Stimulated activated CD4-positive, alpha-beta T cell treated with anti-CD3 and anti-CD28 coated beads, Interleukin-4, amount 100 ng/mL, for 1 hour (primary cell): ENCODE measurements at regions not wholly inside any gene's neighbourhood (a gene's known extent, or its start where the extent isn't known, plus 50 kb on each side); places are given as distances from the start of the nearest gene placed in this dataset.
"Not testable (repeated sequence)": the region's sequence is repeated elsewhere in the genome, so short reads cannot be mapped to it uniquely, and the experiment has no call there.

Experiments
- DNase-seq: peaks from one replicate; pipeline ENCODE4 v3.0.0-alpha.2; 2020

DNA sequence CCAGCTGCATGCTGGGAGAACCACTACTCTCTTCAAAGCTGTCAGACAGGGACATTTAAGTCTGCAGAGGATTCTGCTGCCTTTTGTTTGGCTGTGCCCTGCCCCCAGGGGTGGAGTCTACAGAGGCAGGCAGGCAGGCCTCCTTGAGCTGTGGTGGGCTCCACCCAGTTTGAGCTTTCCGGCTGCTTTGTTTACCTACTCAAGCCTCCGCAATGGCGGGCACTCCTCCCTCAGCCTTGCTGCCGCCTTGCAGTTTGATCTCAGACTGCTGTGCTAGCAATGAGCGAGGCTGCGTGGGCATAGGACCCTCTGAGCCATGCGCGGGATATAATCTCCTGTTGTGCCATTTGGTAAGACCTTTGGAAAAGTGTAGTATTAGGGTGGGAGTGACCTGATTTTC, 581.1 kb upstream of the LCORL start:
- not testable (repeated sequence) for DNase-seq

DNA sequence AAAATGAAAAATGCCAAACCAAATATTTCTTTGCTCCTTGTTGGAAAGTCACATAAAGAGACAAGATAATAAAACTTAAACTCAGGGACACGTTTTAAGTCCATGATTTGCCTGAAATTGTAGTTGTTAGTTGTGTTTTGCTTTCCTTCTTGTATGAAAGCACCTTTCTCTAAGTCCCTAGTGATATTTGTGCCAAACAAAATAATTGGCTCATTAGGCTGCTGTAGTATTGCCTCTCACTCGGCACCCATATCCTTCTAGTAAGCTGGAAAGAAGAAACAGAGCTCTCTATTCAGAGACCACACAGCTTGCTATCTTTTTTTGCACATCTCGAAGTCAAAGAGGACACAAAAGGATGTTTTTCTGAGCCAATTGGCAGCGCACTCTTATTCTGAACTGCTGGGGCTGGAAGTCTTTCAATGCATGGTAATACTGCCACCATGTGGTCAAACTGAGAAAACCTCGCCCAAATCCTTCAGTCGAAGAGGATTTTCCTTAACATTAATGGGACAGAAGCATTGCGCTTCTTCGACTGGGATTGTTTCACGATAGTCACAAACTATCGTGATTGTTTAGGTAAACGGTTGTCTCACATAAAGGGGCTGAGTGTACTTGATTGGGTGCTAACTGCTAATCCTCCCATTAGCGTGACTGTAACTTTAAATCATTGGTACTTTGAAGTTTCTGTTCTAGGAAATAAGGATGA, 571.9 kb upstream of the LCORL start:
- DNase-seq: peak; percentile 15

DNA sequence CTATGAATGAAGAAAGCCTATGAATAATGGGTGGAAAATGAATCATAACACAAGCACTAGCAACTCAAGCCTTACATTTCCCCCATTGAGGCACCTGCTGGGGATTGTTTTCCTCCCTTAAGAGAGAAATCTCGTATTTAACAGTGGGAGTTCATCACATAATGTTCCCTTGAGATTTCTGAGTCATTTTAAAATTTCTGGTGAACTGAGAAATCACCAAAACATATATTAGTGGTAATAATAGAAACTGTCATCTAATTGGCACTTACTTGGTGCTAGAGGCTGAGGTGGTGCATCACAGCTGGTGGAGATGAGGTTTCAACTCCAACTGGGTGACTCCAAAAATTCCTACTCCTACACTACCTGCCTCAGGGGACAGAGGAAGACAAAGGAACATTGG, 561.3 kb upstream of the LCORL start:
- DNase-seq: no peak

DNA sequence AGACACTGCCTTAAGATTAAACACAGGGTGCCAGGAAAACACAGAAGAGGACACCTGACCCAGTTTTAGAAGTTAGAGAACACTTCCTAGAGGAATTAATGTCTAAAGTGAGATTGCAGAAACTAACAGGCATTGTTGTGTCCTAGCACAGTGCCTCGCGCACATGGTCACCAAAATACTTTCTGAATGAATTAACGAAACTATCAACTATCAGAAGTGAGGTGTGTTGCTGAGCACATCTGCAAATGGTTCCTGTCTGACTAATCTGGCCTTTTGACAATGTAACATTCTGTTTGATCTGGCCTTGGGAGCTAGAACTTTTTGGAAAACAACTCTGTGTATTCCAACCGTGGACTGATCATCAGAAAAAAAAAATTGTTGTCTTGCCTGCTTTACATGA, 556.8 kb upstream of the LCORL start:
- DNase-seq: no peak

DNA sequence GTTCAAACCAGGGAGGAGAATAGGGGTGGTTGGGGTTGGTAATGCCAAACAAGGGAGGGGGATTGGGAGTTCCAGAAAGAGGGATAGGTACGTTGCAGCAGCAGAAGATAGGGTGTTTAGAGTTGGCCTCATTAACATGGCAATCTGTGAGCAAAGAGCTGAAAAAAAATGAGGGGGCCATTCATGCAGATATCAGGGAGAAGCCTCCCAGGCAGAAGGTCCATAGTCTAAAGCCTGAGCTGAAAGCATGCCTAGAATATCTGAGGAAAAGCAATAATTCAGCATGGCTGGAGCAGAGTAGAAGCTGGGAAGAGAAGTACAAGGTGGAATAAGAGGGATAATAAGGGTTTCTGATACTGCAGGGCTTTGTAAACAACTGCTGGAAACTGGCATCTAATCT, 550.9 kb upstream of the LCORL start:
- DNase-seq: no peak

DNA sequence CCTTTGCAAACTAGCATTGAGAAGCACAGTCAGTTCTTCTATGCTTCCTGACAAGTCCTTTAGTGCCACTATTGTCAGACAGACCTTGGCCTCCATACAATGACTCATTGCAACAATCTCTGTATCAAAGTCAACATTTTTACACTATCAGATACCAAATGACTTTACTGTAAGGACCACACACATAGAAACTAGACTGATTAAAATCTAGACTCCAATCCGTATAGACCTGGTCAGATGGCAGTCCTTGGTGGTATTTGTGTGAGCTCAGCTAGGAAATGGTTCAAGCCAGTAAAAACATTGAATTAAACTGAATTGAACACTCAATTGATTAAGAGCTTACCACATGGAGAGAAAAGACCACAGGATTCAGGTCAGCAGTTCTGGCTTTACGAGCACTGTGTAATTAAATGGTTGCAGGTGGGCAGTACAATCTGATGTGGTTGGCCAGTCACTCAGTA, 549.8 kb upstream of the LCORL start:
- no peak for DNase-seq

DNA sequence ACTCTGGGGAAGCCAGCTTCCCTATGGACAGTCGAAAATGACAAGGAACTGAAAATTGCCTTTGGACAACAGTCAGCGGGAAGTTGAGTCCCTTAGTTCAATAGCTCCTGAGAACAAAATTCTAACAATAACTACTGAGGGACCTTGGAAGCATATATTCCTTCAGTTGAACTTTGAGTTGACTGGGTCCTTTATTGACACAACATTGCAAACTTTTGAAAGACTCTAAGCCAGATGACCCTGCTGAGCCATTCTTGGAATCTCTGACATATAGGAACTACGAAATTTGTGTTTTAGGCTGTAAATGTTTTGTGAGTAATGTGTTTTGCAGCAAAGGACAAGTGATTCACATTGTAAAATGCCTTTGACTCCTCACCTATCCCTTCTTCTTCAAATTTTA, 548.8 kb upstream of the LCORL start:
- no peak for DNase-seq

DNA sequence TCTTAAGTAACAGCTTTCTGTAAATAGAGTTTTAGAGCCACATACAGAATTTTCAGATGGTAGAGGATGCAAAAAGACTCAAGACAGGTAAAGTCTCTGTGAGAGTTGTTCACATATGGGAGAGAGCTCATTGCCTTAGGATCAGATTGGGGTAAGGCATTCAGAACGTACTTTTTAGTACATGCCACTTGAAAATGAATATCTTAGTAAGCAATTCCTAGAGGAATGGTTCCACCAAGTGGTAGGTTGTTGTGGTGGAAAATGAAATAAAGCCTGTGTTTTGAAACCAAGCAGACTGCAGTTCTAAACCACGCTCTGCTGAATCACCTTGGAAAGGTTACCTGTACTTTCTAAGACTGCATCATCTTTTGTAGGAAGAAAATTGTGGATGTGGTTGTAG, 547.0 kb upstream of the LCORL start:
- DNase-seq: no peak

DNA sequence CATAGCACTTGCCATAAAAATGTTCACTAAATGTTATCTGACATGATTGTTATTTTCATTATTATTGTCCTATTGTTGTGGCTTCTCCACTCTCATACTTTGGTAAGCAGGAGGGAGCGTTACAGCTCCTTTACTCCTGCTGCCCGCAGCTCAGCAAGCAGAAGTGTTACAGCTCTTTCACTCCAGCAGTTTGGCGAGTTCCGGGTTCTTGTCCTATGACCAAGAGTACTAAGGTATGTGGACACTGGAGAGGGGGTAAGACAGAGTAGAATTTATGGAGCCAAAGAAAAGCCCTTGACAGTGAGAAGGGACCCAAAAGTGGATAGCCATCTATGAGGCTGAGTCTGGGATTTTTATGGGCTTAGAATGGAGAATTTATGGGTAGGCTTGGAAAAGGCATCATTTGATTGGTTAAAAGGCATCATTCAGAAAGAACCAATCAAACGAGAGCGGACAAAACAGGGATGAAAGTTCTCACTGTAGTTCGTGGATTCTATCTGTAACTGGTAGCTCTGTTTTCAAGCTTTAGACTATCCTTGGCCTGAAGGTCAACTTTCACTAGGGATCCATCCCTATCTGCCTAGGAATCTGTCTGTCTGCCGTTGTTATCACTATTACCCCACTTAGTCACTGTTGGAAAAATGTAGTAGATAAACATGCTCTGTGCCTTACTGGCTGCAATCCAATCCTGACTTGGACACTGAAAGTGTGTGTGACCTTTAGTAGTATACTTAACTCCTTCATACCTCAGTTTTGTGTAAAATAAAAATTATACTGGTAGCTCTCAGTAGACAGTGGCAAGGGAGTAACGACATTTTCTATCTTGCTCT, 545.6 kb upstream of the LCORL start:
- no peak for DNase-seq

DNA sequence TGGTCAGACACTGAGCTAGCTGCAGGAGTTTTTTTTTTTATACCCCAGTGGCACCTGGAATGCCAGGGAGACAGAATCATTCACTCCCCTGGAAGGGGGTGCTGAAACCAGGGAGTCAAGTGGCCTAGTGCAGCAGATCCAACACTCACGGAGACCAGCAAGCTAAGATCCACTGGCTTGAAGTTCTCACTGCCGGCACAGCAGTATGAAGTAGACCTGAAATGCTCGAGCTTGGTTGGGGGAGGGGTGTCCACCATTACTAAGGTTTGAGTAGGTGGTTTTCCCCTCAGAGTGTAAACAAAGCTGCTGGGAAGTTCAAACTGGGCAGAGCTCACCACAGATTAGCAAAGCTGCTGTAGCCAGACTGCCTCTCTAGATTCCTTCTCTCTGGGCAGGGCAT, 537.9 kb upstream of the LCORL start:
- DNase-seq: no peak

DNA sequence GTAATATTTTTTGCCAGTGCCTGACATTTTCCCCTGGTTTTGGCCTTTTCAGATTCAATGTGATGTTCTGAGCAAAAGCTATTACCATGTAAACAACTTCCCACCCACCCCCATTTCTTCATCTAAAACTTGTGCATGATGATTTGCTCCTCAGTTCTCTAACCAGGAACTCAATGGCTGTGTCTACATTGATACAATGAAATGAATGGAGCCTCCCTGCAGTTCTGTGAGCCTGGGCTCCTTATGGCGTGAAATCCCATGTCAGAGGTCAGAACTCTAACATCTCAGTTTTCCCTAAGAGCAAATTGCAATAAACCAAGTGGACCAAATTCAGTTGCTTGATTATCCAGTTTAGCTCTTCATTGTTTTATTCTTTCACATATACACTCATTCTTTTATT, 534.8 kb upstream of the LCORL start:
- no peak for DNase-seq

DNA sequence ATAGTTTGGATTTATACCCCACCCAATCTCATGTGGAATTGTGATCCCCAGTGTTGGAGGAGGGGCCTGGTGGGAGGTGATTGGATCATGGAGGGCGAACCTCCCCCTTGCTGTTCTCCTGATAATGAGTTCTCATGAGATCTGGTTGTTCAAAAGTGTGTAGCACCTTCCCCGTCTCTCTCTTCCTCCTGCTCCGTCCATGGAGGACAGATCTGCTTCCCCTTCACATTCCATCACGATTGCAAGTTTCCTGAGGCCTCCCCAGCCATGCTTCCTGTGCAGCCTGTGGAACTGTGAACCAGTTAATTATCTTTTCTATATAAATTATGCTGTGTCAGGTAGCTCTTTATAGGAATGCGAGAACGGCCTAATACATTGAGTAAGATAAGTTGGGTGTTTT, 518.8 kb upstream of the LCORL start:
- DNase-seq: no peak

DNA sequence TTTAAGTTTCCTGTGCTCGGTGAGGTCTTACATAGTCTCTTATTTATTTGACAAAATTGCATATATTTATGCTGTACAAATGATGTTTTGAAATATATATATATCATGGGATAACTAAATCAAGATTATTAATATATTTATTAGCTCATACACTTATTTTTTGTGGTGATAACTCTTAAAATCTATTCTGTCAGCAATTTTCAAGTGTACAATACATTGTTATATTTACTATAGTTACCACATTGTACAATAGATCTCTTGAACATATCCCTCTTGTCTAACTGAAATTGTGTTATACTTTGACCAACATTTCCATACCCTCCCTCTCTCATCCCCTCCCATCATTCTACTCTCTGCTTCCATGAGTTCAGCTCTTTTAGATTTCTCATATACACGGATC, 516.6 kb upstream of the LCORL start:
- DNase-seq: no peak

DNA sequence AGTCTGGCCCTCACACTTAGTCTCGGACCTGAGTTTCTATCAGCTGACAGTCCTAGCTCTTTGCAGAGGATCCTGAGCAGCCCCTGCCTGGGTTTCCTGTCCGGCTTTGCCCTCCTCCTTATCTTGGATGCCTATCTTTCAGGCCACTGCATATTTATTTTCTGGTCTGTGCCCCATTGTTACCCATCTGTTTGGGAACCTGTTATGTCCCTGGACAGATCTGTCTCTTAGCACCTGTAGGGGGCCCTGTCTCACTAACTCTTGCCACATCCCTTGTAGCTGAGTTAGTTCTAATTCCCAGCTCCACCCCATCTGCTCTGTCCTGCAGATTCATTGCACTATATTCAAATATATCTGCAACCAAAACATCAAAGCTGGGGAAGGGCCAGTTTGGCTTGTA, 514.9 kb upstream of the LCORL start:
- DNase-seq: no peak

DNA sequence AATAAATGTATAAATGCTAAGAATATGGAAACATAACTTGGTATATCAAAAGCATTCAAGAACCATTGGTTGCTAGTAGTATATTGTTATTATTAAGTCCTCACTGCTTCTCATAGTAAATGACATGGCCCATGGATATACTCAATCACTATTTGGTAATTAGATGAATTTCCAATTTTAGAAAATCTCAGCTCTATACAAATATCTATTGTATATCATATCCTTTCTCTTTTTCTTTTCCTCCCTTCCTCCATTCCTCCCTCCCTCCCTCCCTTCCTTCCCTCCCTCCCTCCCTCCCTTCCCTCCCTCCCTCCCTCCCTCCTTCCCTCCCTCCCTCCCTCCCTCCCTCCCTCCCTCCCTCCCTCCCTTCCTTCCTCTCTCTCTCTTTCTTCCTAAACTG, 514.4 kb upstream of the LCORL start:
- no peak for DNase-seq

DNA sequence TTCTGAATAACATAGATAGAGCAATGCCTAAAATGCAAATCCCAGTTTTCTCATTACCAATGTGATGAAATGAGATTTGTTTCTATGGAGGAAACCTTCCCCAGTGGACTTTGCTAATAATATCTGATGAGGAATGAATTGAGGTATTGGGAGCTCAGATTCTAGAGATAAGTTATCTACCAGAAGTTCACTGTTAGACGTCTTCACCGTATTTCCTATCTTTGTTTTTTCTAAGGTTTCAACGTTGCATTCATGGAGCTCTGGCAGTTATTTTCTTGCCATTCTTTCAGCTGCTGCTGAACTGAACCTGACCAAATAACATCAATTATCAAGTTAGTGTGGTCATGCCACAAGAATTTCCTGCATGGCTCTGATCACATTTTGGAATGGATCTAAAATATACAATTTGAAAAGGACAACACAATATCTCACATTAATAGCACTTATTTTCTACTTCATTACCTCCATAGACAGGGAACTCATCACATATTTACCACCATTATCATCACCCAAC, 511.8 kb upstream of the LCORL start:
- no peak for DNase-seq

DNA sequence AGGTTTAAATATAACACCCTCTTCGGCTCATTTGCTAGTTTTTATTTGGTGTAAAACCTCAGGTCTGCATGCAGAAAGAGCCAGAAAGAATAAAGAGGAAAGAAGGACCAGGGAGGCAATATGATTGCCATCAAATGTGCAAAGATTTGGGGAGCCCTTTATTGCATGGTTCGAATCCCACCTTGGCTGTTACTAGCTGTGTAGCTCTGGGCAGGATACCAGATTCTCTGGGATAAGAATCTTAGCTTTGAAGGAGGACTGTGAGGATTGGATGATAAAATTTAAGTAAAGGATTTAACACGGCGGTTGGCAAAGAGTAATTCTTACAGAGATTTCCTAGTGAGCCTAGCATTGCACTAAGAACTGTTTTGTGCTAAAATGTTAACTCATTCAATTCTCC, 510.2 kb upstream of the LCORL start:
- DNase-seq: no peak

DNA sequence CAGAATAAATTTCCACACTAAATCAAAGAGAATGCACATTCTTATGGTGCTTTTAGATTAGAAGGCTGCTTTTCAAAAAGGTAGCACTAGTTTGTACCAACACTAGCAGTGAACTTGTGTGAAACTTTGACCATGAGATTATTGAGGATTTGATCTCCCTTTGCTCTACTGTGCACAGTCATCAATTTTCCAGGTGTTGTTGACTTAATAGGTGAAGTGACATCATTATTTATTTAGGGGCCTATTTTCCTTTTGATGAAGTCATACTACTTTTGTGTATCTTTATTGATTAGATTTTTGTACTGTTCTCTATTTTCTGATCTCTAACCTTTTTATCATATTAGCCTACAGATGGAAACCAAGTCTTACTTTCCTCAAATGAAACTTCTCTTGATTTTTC, 507.9 kb upstream of the LCORL start:
- no peak for DNase-seq

DNA sequence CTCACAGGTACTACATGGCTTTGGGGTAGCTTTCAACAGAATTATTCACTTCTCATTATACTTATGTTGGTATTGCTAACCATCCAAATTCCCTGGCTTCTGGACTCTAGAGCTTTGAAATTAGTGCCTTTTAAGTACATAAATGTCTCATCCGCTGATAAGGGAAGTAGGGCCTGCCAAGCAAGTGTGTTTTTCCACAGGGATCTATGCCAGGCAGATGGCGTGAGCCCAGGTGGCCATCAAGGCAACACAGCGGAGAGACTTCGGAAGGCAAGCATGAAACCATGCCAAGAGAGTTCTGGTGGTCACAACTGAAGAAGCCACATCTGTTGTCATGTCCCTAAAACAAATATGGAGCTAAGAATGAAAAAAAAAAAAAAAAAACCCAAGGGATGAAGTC, 503.1 kb upstream of the LCORL start:
- no peak for DNase-seq

DNA sequence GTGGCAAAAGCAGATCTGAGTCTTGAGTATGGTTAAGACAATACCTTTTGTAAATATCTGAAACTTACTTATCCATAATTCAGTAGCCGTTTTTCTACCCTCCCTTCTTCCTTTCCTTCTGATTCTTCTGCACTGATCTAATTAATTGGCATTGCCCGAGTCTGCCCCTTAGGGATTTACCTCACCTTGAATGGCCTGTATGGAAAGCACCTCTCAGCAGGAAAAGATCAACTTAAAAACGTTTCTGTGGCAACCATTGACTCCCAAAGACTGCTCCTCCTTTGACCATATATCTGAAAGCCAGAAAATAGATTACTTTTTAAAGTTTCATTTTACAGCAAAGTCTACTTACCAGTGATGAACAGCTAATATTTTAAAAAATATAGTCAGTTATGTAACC, 496.5 kb upstream of the LCORL start:
- no peak for DNase-seq

DNA sequence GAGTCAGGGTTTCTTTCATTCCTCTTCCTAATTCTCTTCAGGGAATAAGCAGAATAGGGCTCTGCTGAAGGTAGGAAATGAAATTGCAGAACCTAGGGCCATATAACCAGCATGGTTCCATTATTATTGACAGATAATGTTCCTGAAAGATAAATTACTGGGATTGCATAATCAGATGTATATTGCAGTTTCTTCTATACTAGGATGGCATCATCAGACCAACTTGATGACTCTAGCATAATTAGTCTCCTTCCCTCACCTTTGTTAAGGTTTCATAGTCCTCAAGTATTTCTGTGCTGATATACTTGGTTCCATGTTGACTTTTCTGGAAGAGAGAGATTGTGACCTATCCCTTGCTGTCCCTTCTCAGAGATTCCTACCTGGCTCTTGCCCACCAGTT, 492.3 kb upstream of the LCORL start:
- no peak for DNase-seq

DNA sequence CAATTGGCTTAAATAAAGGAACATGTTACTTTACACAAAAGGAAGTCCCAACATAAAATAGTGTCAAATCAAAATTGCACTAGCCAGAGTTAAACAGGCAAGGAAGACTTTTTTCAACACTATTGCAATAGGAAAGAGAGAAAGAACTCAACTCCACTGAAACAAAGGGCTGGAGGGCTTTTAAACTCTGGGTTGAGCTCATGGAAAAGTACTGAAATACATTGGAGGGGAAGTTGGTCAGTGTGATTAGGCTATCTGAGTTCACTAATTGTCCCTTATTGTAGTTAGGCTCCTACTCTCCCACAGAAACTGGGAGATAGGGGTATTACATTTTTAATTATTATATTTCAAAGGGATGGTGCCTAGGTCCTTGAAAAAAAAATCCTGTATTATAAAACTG, 491.2 kb upstream of the LCORL start:
- no peak for DNase-seq

DNA sequence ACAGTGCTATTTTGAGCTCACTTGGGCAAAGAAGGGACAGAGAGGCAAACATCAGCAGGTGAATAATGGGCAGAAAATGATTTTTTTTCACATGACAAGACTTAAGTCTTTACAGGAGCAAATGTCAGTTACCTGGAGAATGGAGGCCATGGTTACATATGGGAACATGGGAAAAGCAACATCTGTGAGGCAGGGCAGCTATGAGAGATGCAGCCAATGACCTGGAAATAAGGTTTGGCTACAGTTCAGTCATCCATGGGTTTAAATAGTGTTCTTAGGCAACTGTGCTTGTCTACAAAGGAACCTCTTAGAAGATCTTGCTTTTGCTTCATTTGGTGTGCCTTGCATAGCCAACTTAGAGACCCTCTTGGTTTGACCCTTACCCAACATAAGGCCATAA, 490.2 kb upstream of the LCORL start:
- DNase-seq: no peak

DNA sequence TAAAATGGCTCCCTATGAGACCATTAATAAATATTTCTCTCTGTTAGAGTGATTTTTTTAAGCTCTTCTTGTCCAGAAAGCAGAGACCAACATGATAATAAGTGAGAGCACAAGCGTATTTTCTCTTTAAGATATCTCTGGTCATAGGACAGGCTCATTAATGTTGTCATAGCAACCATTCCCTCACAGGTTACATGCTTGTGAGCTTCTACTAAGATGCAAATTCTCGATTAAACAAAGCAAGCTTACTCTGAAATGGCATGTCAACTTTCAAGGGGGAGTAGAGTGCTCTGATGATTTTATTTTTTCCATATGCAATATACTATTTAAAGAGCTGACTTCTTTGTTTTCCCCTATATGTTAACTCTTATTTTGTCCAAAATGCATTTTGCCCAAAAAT, 487.2 kb upstream of the LCORL start:
- DNase-seq: no peak

DNA sequence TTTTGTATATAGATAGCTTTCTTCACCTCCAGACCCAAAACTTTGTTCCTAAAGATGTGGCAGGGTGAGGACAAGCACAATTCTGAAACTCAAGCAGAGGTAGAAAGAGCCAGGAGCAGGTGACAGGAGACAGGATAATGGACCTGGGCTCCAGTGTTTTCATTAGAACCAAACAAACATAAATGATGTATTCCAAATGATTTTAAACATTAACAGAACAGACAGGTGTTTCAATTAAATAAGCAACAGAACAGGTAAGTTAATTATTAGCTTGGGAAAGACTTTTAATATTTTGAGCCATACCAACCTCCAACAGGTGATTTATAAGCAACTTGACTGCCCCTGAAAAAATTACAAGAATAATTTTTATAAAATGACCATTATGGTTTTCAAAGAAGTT, 459.4 kb upstream of the LCORL start:
- no peak for DNase-seq
